ENCODE measurements at regions not wholly inside any gene's neighbourhood (a gene's known extent, or its start where the extent isn't known, plus 50 kb on each side); places are given as distances from the start of the nearest gene placed in this dataset.
"Not testable (repeated sequence)": the region's sequence is repeated elsewhere in the genome, so short reads cannot be mapped to it uniquely, and the experiment has no call there.

DNA sequence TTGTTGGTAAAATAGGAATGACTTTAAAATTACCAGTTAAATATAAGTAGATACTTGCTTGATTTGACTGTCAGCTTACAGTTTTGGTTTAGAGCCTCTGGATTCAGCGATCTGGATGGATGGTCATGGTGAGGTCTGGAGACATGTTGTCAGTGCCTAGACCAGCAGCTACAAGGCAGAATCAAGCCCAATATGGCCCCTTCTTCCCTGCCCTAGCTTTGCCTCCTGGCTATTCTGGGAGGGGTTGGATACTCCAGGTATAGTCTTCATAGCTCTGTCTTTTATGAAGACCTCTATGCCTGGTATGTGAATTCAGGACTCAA is 166.5 kb upstream of the VIPR2 start:
- H3K27ac ChIP-seq, result 0 out of 6 replicates have a peak overlapping the region, but pooled peaks of 1 of the 2 experiments have one; percentile 4
- ATAC-seq, result no peak
- CTCF ChIA-PET, result no interaction called here

DNA sequence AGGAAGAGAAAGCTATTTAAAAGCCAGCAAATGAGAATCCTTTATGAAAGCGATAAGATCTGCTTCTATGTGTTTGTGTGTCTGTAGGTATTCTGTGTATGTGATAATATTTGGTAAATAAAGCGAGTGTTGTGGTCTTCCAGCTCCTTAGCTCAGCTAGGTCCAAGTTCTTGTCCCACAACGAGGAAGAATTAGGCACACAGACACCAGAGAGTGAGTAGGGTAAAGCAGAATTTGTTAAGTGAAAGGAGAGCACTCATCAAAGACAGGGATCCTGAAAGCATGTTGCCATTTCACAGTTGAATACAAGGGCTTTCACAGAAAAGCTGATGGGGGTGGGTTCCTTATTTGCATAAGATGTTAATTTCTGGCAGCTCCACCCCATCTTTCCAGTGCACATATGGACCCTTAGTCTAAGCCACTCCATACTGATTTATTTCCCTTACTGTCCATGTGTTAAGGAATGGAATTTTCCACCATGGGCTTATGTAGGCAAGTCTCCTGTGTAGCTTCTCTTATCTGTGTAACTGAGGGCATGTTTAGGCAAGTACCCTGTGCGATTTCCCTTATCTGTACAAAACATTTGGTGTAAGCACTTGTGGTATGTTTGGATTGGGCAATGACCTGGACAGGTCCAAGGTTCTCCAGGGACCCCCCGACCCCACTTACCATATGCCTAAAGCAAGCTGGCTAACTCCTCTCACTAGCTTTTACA is 165.9 kb upstream of the VIPR2 start:
- no peak for FAIRE-seq
- H3K27ac ChIP-seq, result 0 out of 6 replicates have a peak overlapping the region, but pooled peaks of 1 of the 2 experiments have one; percentile 4
- ChIA-PET POLR2A (no interaction called here), CTCF (no interaction called here)
- no peak for TF ChIP-seq HOXB5 (CRISPR knock-in tag; IDR thresholded peaks at IDR 0.05)
- TF ChIP-seq, protein P1, sequence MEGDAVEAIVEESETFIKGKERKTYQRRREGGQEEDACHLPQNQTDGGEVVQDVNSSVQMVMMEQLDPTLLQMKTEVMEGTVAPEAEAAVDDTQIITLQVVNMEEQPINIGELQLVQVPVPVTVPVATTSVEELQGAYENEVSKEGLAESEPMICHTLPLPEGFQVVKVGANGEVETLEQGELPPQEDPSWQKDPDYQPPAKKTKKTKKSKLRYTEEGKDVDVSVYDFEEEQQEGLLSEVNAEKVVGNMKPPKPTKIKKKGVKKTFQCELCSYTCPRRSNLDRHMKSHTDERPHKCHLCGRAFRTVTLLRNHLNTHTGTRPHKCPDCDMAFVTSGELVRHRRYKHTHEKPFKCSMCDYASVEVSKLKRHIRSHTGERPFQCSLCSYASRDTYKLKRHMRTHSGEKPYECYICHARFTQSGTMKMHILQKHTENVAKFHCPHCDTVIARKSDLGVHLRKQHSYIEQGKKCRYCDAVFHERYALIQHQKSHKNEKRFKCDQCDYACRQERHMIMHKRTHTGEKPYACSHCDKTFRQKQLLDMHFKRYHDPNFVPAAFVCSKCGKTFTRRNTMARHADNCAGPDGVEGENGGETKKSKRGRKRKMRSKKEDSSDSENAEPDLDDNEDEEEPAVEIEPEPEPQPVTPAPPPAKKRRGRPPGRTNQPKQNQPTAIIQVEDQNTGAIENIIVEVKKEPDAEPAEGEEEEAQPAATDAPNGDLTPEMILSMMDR (IDR thresholded peaks at IDR 0.05), result no peak
- no peak for TF ChIP-seq CBX8 (IDR thresholded peaks at IDR 0.05)
- WGBS (ENCODE audit: missing lambda C conversion rate), result 4% methylated on average over 5 of the region's 5 CpGs
- no peak overlapping the region for H3K4me2 ChIP-seq
- no peak for ATAC-seq
- DNase-seq (ENCODE audit: low read depth in 1 of 2, low spot score in 1 of 2), result no peak
- H3K4me1 ChIP-seq, result no peaks in the 10 kb centered on the region
- no peaks in the 10 kb centered on the region for H3K9me3 ChIP-seq
- no peak overlapping the region for H3K4me3 ChIP-seq

More for the DNA sequence above, 166.5 kb upstream of the VIPR2 start:
- WGBS (ENCODE audit: missing lambda C conversion rate), result 33% methylated on average over 1 of the region's 1 CpG
- TF ChIP-seq, protein P2, sequence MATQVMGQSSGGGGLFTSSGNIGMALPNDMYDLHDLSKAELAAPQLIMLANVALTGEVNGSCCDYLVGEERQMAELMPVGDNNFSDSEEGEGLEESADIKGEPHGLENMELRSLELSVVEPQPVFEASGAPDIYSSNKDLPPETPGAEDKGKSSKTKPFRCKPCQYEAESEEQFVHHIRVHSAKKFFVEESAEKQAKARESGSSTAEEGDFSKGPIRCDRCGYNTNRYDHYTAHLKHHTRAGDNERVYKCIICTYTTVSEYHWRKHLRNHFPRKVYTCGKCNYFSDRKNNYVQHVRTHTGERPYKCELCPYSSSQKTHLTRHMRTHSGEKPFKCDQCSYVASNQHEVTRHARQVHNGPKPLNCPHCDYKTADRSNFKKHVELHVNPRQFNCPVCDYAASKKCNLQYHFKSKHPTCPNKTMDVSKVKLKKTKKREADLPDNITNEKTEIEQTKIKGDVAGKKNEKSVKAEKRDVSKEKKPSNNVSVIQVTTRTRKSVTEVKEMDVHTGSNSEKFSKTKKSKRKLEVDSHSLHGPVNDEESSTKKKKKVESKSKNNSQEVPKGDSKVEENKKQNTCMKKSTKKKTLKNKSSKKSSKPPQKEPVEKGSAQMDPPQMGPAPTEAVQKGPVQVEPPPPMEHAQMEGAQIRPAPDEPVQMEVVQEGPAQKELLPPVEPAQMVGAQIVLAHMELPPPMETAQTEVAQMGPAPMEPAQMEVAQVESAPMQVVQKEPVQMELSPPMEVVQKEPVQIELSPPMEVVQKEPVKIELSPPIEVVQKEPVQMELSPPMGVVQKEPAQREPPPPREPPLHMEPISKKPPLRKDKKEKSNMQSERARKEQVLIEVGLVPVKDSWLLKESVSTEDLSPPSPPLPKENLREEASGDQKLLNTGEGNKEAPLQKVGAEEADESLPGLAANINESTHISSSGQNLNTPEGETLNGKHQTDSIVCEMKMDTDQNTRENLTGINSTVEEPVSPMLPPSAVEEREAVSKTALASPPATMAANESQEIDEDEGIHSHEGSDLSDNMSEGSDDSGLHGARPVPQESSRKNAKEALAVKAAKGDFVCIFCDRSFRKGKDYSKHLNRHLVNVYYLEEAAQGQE (IDR thresholded peaks at IDR 0.05), result no peak
- no peak for TF ChIP-seq CBX2 (IDR thresholded peaks at IDR 0.05; ENCODE audit: borderline replicate concordance, low read depth)
- H3K4me3 ChIP-seq, result no peak overlapping the region
- no peak for DNase-seq (ENCODE audit: low read depth in 1 of 2, low spot score in 1 of 2)
- no peaks in the 10 kb centered on the region for H3K4me1 ChIP-seq
- POLR2A ChIA-PET, result no interaction called here
- no peaks in the 10 kb centered on the region for H3K9me3 ChIP-seq
- FAIRE-seq, result no peak
- no peak overlapping the region for H3K4me2 ChIP-seq

DNA sequence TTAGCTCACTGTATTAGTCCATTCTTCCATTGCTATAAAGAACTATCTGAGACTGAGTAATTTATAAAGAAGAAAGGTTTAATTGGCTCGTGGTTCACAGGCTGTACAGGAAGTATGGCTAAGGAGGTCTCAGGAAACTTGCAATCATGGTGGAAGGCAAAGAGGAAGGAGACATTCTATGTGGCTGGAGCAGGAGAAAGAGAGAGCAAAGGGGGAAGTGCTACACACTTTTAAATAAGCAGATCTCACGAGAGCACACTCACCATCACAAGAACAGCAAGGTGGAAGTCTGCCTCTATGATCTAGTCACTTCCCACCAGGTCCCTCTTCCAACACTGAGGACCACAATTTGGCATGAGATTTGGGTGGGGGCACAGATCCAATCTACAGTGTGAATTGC is 164.5 kb upstream of the VIPR2 start:
- DNase-seq (ENCODE audit: low read depth in 1 of 2, low spot score in 1 of 2); H3K9me3 ChIP-seq; CTCF ChIA-PET; H3K27ac ChIP-seq; FAIRE-seq; ATAC-seq; H3K4me1 ChIP-seq; H3K4me2 ChIP-seq; POLR2A ChIA-PET; H3K4me3 ChIP-seq: not testable (repeated sequence)
- WGBS (ENCODE audit: missing lambda C conversion rate), result 0% methylated on average over 2 of the region's 2 CpGs

DNA sequence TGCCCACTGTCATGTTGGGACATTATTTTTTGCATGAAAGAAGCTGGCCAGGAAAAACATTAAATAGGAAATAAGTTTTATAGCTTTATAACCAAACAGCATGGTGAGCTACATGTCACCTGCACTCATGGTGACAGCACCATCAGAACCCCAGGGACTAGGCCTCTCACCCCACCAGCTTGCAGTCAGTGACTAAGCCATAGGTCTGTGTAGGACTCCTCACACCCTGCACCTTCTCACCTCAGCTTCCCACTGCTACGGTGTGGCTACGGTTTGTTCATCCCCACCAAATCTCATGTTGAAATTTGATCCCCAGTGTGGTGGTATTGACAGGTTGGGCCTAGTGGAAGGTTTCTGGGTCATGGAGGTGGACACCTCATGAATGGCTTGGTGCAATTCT is 161.3 kb upstream of the VIPR2 start:
- FAIRE-seq, result no peak
- CTCF ChIA-PET, result no interaction called here
- Histone ChIP-seq H3K9me3 (no peaks in the 10 kb centered on the region), H3K4me3 (no peak overlapping the region), H3K27ac (no peak overlapping the region), H3K4me1 (no peaks in the 10 kb centered on the region), H3K4me2 (no peak overlapping the region)
- no peak for TF ChIP-seq MAFK (IDR thresholded peaks at IDR 0.05; ENCODE audit: partially characterized antibody)
- TF ChIP-seq, protein P3, sequence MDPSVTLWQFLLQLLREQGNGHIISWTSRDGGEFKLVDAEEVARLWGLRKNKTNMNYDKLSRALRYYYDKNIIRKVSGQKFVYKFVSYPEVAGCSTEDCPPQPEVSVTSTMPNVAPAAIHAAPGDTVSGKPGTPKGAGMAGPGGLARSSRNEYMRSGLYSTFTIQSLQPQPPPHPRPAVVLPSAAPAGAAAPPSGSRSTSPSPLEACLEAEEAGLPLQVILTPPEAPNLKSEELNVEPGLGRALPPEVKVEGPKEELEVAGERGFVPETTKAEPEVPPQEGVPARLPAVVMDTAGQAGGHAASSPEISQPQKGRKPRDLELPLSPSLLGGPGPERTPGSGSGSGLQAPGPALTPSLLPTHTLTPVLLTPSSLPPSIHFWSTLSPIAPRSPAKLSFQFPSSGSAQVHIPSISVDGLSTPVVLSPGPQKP (IDR thresholded peaks at IDR 0.05; ENCODE audit: low read depth, low read length), result no peak
- no peak for TF ChIP-seq RFX5 (IDR thresholded peaks at IDR 0.05)
- TF ChIP-seq ZFP36 (IDR thresholded peaks at IDR 0.05; ENCODE audit: borderline replicate concordance, partially characterized antibody), result no peak
- no peak for TF ChIP-seq HDAC2 (IDR thresholded peaks at IDR 0.05)
- no peak for TF ChIP-seq GATA3 (IDR thresholded peaks at IDR 0.05; ENCODE audit: borderline replicate concordance)
- no peak for TF ChIP-seq FOSB (CRISPR knock-in tag; IDR thresholded peaks at IDR 0.05)
- TF ChIP-seq RAD21 (conservative IDR thresholded peaks at IDR 0.05 in 1 of 2, IDR thresholded peaks at IDR 0.05 in 1 of 2), result no peak
- TF ChIP-seq, protein P4, sequence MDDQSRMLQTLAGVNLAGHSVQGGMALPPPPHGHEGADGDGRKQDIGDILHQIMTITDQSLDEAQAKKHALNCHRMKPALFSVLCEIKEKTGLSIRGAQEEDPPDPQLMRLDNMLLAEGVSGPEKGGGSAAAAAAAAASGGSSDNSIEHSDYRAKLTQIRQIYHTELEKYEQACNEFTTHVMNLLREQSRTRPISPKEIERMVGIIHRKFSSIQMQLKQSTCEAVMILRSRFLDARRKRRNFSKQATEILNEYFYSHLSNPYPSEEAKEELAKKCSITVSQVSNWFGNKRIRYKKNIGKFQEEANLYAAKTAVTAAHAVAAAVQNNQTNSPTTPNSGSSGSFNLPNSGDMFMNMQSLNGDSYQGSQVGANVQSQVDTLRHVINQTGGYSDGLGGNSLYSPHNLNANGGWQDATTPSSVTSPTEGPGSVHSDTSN (IDR thresholded peaks at IDR 0.05), result no peak
- no peak for TF ChIP-seq FOSL2 (IDR thresholded peaks at IDR 0.05)
- no peak for TF ChIP-seq FOSL2 (CRISPR knock-in tag; IDR thresholded peaks at IDR 0.05)
- TF ChIP-seq ZC3H11A (IDR thresholded peaks at IDR 0.05), result no peak
- TF ChIP-seq BHLHE40 (IDR thresholded peaks at IDR 0.05; ENCODE audit: low read depth, low read length), result no peak
- no peak for TF ChIP-seq EP300 (IDR thresholded peaks at IDR 0.05)
- no peak for TF ChIP-seq NFE2L2 (conservative IDR thresholded peaks at IDR 0.05; ENCODE audit: low read length)
- 0% methylated on average over 2 of the region's 2 CpGs for WGBS (ENCODE audit: missing lambda C conversion rate)
- DNase-seq (ENCODE audit: low read depth in 1 of 2, low spot score in 1 of 2), result no peak
- no peak for ATAC-seq
- POLR2A ChIA-PET, result no interaction called here

DNA sequence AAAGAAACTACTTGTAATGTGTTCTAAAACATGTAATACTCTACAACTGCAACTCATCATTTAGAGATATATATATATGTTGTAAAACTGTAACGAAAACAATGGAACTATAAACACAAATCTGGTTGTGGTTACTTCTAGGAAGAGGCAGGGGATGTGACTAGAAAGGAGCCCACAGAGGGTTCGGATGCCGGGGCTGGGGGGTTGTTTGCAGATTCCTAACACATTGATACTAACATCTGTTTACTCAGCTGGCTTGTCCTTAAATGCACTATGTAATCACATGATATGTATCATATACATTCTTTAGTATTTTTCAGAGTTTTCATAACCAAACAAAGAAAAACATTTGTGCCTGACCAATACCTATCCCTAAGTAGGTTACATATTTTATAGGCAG is 160.5 kb upstream of the VIPR2 start:
- DNase-seq (ENCODE audit: low read depth in 1 of 2, low spot score in 1 of 2); H3K4me2 ChIP-seq; ATAC-seq; CTCF ChIA-PET; H3K4me3 ChIP-seq; H3K27ac ChIP-seq; H3K9me3 ChIP-seq; POLR2A ChIA-PET; H3K4me1 ChIP-seq: not testable (repeated sequence)
- WGBS (ENCODE audit: missing lambda C conversion rate), result 2% methylated on average over 3 of the region's 3 CpGs
- FAIRE-seq, result peak; percentile 86

Data from A549 (cell line).